Stomach (tissue), 8 donors: ENCODE measurements at regions not wholly inside any gene's neighbourhood (a gene's known extent, or its start where the extent isn't known, plus 50 kb on each side); places are given as distances from the start of the nearest gene placed in this dataset.

Experiments
- DNase-seq, 2 donors: peaks; one replicate each; pipeline versions ENCODE4 v3.0.0 to v3.0.0-alpha.2; 2013 to 2019
- H3K27ac ChIP-seq, 5 donors: fragments of 200-600 bp in 4 of 5; sonication (generic) in 4 of 5; one replicate each; pipeline ENCODE4 v1.5.1; 2013 to 2019; ENCODE audit warnings: mild to moderate bottlenecking in 1 of 5, moderate library complexity in 1 of 5
- H3K27me3 ChIP-seq, 3 donors: fragments of 200-600 bp; sonication (generic); one replicate each; pipeline ENCODE4 v1.5.1; 2017 to 2019; ENCODE audit warnings: mixed run types in 1 of 3
- H3K36me3 ChIP-seq, 4 donors: fragments of 200-600 bp; sonication (generic); 1 replicate in 3 of 4; 2 replicates in 1 of 4; pipeline ENCODE4 v1.5.1; 2016 to 2019
- H3K4me1 ChIP-seq, 4 donors: fragments of 200-600 bp; sonication (generic); one replicate each; pipeline ENCODE4 v1.5.1; 2016 to 2019
- H3K4me3 ChIP-seq, 4 donors: fragments of 200-600 bp; sonication (generic) in 3 of 4; one replicate each; pipeline ENCODE4 v1.5.1; 2016 to 2019; ENCODE audit warnings: mild to moderate bottlenecking in 1 of 4
- H3K9me3 ChIP-seq, 4 donors: fragments of 200-600 bp; sonication (generic); one replicate each; pipeline ENCODE4 v1.5.1; 2016 to 2019
- EP300 ChIP-seq: sonication (generic); formaldehyde crosslinking; IDR thresholded peaks from one replicate; pipeline ENCODE4 v1.6.1; 2017; ENCODE audit warnings: antibody characterized with exemption
- POLR2A ChIP-seq, 4 donors: fragments of 450-650 bp; IDR thresholded peaks; one replicate each; pipeline ENCODE4 v1.6.1; 2016; ENCODE audit warnings: antibody characterized with exemption in 4 of 4, control low read depth in 2 of 4, mild to moderate bottlenecking in 1 of 4, moderate library complexity in 1 of 4
- POLR2AphosphoS5 ChIP-seq, 3 donors: sonication (generic); formaldehyde crosslinking; IDR thresholded peaks; one replicate each; pipeline ENCODE4 v1.6.1; 2016; ENCODE audit warnings: antibody characterized with exemption in 3 of 3
- WGBS, 5 donors: extraction: QIAGEN DNeasy Blood & Tissue Kit in 3 of 5; methylation state at CpG; one replicate each; pipeline versions ENCODE4 v1.1.5 to v1.1.7; 2013 to 2018; 5-methylcytosine and 5-hydroxymethylcytosine counted together
- intact Hi-C: fragments of 100-400 bp; cut with DNase I; formaldehyde crosslinking; loops from one replicate; pipeline ENCODE4 v1.15.1; 2023; ENCODE audit warnings: low total_unique reads
- TF ChIP-seq, protein P1 (sequence below), 7 experiments: fragments of 450-650 bp in 4 of 7; fragments of 200-600 bp in 3 of 7; sonication (generic) in 3 of 7; IDR thresholded peaks; one replicate each; pipeline ENCODE4 v1.5.1; 2016 to 2019; ENCODE audit warnings: antibody characterized with exemption in 7 of 7, control low read depth in 2 of 7, mild to moderate bottlenecking in 1 of 7
- donor health status: healthy with polysubstance abuse.
- donor health status: Bipolar disorder and iron deficiency.
- donor health status: healthy.

- intact Hi-C loops: no loop called here
- TF ChIP-seq EP300 (no peak), POLR2A (IDR thresholded peaks at IDR 0.05) (no peak), POLR2AphosphoS5 (IDR thresholded peaks at IDR 0.05) (no peak)
- TF ChIP-seq, protein P1, sequence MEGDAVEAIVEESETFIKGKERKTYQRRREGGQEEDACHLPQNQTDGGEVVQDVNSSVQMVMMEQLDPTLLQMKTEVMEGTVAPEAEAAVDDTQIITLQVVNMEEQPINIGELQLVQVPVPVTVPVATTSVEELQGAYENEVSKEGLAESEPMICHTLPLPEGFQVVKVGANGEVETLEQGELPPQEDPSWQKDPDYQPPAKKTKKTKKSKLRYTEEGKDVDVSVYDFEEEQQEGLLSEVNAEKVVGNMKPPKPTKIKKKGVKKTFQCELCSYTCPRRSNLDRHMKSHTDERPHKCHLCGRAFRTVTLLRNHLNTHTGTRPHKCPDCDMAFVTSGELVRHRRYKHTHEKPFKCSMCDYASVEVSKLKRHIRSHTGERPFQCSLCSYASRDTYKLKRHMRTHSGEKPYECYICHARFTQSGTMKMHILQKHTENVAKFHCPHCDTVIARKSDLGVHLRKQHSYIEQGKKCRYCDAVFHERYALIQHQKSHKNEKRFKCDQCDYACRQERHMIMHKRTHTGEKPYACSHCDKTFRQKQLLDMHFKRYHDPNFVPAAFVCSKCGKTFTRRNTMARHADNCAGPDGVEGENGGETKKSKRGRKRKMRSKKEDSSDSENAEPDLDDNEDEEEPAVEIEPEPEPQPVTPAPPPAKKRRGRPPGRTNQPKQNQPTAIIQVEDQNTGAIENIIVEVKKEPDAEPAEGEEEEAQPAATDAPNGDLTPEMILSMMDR (IDR thresholded peaks at IDR 0.05): no peak
- no peaks in the 10 kb centered on the region for H3K27me3 ChIP-seq
- no peaks in the 10 kb centered on the region for H3K9me3 ChIP-seq
- 50 to 62% (median 57%) methylated on average over 4 of the region's 4 CpGs for WGBS, 5 donors
- no peak overlapping the region for H3K4me3 ChIP-seq
- no peak for DNase-seq
- no peak overlapping the region for H3K27ac ChIP-seq
- no peaks in the 10 kb centered on the region for H3K4me1 ChIP-seq
- no peaks in the 10 kb centered on the region for H3K36me3 ChIP-seq
Observed at GRCh38 chr12:58296863-58297262, 355.5 kb downstream of the ATP23 start.

- H3K4me1 ChIP-seq: no peaks in the 10 kb centered on the region
- no peaks in the 10 kb centered on the region for H3K9me3 ChIP-seq
- no peak for DNase-seq
- no peak for TF ChIP-seq POLR2AphosphoS5 (IDR thresholded peaks at IDR 0.05)
- TF ChIP-seq, protein P1 (IDR thresholded peaks at IDR 0.05): no peak
- TF ChIP-seq POLR2A (IDR thresholded peaks at IDR 0.05): no peak
- no peak for TF ChIP-seq EP300
- H3K4me3 ChIP-seq: no peak overlapping the region
- no peaks in the 10 kb centered on the region for H3K27me3 ChIP-seq
- WGBS, 5 donors: 47 to 65% (median 61%) methylated on average over 5 of the region's 5 CpGs
- H3K36me3 ChIP-seq: no peaks in the 10 kb centered on the region
- H3K27ac ChIP-seq: no peak overlapping the region
- intact Hi-C loops: no loop called here
Observed at GRCh38 chr12:58298803-58299202, 357.4 kb downstream of the ATP23 start.

GRCh38 chr12:58299371-58299770 lies 358.0 kb downstream of the ATP23 start:
- H3K27me3 ChIP-seq: no peaks in the 10 kb centered on the region
- H3K36me3 ChIP-seq: no peaks in the 10 kb centered on the region
- no peak overlapping the region for H3K4me3 ChIP-seq
- intact Hi-C loops: no loop called here
- TF ChIP-seq EP300 (no peak), POLR2AphosphoS5 (IDR thresholded peaks at IDR 0.05) (no peak), POLR2A (IDR thresholded peaks at IDR 0.05) (no peak)
- TF ChIP-seq, protein P1 (IDR thresholded peaks at IDR 0.05): no peak
- no peaks in the 10 kb centered on the region for H3K9me3 ChIP-seq
- no peaks in the 10 kb centered on the region for H3K4me1 ChIP-seq
- no peak for DNase-seq
- H3K27ac ChIP-seq: no peak overlapping the region

GRCh38 chr12:58301038-58301729 lies 359.8 kb downstream of the ATP23 start:
- no peak for DNase-seq
- TF ChIP-seq, protein P1 (IDR thresholded peaks at IDR 0.05): no peak
- no peak for TF ChIP-seq POLR2AphosphoS5 (IDR thresholded peaks at IDR 0.05)
- no peak for TF ChIP-seq EP300
- TF ChIP-seq POLR2A (IDR thresholded peaks at IDR 0.05): no peak
- Histone ChIP-seq H3K27ac (no peak overlapping the region), H3K4me3 (no peak overlapping the region), H3K9me3 (no peaks in the 10 kb centered on the region), H3K4me1 (no peaks in the 10 kb centered on the region), H3K27me3 (no peaks in the 10 kb centered on the region), H3K36me3 (no peaks in the 10 kb centered on the region)
- intact Hi-C loops: no loop called here
- WGBS, 5 donors: 85 to 90% (median 89%) methylated on average over 8 of the region's 8 CpGs
